NCI-H187 (cell line): ENCODE measurements at regions not wholly inside any gene's neighbourhood (a gene's known extent, or its start where the extent isn't known, plus 50 kb on each side); places are given as distances from the start of the nearest gene placed in this dataset.
"Not testable (repeated sequence)": the region's sequence is repeated elsewhere in the genome, so short reads cannot be mapped to it uniquely, and the experiment has no call there.

Source experiments
- DNase-seq, 2 experiments: peaks; one replicate each; lab custom pipeline; 2025; lab: John Stamatoyannopoulos, UW

- DNase-seq = no peak
Measured at GRCh38 chr16:8187782-8188372, 402.4 kb downstream of the TMEM114 start.

- DNase-seq = no peak
Measured at GRCh38 chr16:8184854-8185253, 405.5 kb downstream of the TMEM114 start.

- DNase-seq = no peak
Measured at GRCh38 chr16:8183176-8184099, 406.9 kb downstream of the TMEM114 start.

GRCh38 chr16:8182761-8183160 lies 407.6 kb downstream of the TMEM114 start:
- DNase-seq = peak in 1 of 2 experiments; percentile 3

GRCh38 chr16:8179615-8180014 lies 410.7 kb downstream of the TMEM114 start:
- no peak for DNase-seq

GRCh38 chr16:8178271-8178670 lies 412.0 kb downstream of the TMEM114 start:
- DNase-seq = no peak

GRCh38 chr16:8175411-8175810 lies 414.9 kb downstream of the TMEM114 start:
- DNase-seq = no peak

- DNase-seq = peak in 1 of 2 experiments; percentile 59
Measured at GRCh38 chr16:8173111-8173644, 417.1 kb downstream of the TMEM114 start.

GRCh38 chr16:8172551-8172950 lies 417.8 kb downstream of the TMEM114 start:
- DNase-seq = no peak

GRCh38 chr16:8168016-8168415 lies 422.3 kb downstream of the TMEM114 start:
- DNase-seq = no peak

- DNase-seq = no peak
Measured at GRCh38 chr16:8167436-8167835, 422.9 kb downstream of the TMEM114 start.

- no peak for DNase-seq
Measured at GRCh38 chr16:8158051-8158450, 432.3 kb downstream of the TMEM114 start.

GRCh38 chr16:8155275-8155674 lies 435.0 kb downstream of the TMEM114 start:
- no peak for DNase-seq

- no peak for DNase-seq
Measured at GRCh38 chr16:8146256-8147012, 443.9 kb downstream of the TMEM114 start.

GRCh38 chr16:8138666-8139065 lies 451.6 kb downstream of the TMEM114 start:
- no peak for DNase-seq

- DNase-seq = no peak
Measured at GRCh38 chr16:8137606-8138005, 452.7 kb downstream of the TMEM114 start.

- DNase-seq = no peak
Measured at GRCh38 chr16:8130197-8130596, 460.1 kb downstream of the TMEM114 start.

GRCh38 chr16:8127070-8127469 lies 463.2 kb downstream of the TMEM114 start:
- no peak for DNase-seq

GRCh38 chr16:8126313-8126712 lies 464.0 kb downstream of the TMEM114 start:
- DNase-seq = no peak

GRCh38 chr16:8120001-8120400 lies 470.3 kb downstream of the TMEM114 start:
- DNase-seq = no peak

GRCh38 chr16:8115814-8116213 lies 474.5 kb downstream of the TMEM114 start:
- DNase-seq = no peak

GRCh38 chr16:8114941-8115340 lies 475.4 kb downstream of the TMEM114 start:
- not testable (repeated sequence) for DNase-seq
